G401 (cell line): ENCODE measurements at regions not wholly inside any gene's neighbourhood (a gene's known extent, or its start where the extent isn't known, plus 50 kb on each side); places are given as distances from the start of the nearest gene placed in this dataset.
"Not testable (repeated sequence)": the region's sequence is repeated elsewhere in the genome, so short reads cannot be mapped to it uniquely, and the experiment has no call there.

Experiments
- DNase-seq: peaks from one replicate; pipeline ENCODE4 v3.0.0-alpha.2; 2015; ENCODE audit warnings: low spot score
- in situ Hi-C: cut with HindIII; loops from 2 replicates; pipeline ENCODE4 v1.10.0; 2016; ENCODE audit warnings: low sequenced_read_pairs, mixed read lengths

DNA sequence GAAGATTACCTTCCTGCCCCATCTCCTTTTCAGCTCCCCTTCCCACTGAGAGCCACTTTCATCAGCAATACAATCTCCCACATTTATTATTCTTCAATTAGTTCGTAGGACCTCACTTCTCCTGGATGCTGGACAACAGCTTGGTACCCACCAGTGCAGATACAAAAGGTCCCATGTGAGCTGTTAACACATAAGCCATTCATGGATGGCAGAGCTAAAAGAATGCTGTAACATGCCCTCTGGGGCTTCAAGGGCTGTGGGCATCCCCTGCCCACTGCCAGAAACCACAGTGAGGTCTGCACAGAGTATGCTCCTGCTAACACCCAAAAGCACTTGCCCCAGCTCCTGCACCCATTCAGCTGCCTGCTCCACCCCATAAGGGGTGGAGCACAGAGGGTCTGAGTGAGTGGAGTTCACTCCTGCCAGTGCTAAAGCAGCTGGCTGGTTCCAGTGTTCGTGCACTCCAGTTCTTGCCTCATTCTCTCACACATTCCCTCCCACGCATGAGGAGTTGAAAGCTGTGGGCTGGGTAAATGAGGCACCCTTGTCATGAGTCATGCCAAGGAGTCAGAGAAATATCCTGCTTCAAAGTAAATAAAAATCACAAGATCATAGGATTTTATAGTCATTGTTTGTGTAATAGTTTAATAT is 305.9 kb upstream of the TMEFF2 start:
- no peak for DNase-seq
- in situ Hi-C loops = no loop called here

- in situ Hi-C loops = no loop called here
- DNase-seq = no peak
These were observed 304.7 kb upstream of the TMEFF2 start for GRCh38 chr2:192499476-192499875.

DNA sequence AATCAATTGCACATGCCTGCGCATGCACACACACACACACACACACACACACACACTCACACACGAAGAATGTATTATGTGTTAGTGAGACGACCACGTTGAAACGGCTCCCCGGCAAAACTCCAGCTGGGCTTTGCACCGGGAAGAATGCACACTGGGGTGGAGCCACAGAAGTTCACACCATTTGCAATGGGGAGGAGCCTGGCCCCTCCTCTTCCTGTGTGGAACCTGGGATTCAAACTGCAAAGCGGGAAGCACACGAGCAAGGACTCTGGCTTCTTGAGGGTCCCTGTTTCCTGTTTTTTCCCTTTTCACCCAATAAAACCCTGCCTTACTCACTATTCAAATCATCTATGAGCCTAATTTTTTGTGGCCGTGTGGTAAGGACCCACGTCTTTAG is 304.0 kb upstream of the TMEFF2 start:
- in situ Hi-C loops = no loop called here
- no peak for DNase-seq

- in situ Hi-C loops = not testable (repeated sequence)
These were observed 293.4 kb upstream of the TMEFF2 start for GRCh38 chr2:192488158-192488557.

DNA sequence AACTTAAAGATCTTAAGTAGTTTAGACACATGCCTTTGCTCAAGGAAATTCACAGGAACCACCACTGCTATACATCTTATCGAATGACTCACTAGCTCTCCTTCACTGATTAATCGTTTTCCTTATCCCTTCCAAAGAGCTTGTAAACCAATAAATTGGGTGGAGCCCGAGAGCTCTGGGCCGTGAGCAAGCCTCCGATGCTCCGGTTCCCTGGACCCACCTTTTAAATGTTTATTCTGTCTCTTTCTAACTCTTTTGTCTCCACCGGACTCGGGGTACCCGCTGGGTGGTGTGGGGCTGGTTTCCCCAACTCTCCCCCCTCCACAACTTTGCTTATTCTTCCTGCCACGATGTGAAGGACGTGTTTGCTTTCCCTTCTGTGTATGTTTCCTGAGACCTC is 292.9 kb upstream of the TMEFF2 start:
- in situ Hi-C loops = no loop called here
- DNase-seq = no peak

More at GRCh38 chr2:192488158-192488557, 293.4 kb upstream of the TMEFF2 start:
- not testable (repeated sequence) for DNase-seq

GRCh38 chr2:192484903-192485302 is 290.2 kb upstream of the TMEFF2 start:
- in situ Hi-C loops = no loop called here

DNA sequence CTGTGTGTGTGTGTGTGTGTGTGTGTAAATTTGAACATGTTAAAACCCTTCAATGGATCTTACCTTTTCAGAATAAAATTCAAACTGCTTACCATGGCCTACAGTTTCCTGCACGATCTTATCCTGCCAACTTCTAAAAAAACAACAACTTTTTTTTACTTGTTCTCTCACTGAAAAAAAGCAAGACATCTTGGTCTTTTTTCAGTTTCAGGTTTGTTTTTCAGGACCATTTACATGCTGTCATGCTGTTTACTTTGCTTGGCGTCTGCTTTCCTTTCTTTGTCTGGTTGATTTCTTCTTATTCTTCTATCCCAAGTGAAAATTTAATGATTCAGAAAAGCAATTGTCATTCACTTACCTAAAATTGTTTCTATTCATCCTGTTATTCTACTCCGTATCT is 286.3 kb upstream of the TMEFF2 start:
- in situ Hi-C loops = no loop called here
- no peak for DNase-seq

More at GRCh38 chr2:192484903-192485302, 290.2 kb upstream of the TMEFF2 start:
- no peak for DNase-seq

GRCh38 chr2:192473331-192473730 is 278.6 kb upstream of the TMEFF2 start:
- in situ Hi-C loops = no loop called here
- no peak for DNase-seq

DNA sequence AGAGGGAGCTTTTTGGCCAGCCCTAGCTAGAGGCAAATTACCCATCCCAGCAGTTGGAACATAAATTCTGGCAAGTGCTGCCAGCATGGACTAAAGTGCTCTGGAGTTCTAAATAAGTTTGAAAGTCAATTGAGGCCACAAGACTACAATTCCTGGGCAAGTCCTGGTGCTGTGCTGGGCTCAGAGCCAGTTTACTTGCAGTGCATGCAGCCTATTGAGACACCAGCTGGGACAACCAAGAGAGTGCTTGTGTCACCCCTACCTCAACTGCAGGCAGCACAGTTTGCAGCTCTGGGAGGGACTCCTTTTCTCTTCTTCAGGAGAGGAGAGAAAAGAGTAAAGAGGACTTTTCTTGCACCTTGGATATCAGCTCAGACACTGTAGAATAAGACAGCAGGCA is 277.2 kb upstream of the TMEFF2 start:
- in situ Hi-C loops = no loop called here
- no peak for DNase-seq

GRCh38 chr2:192469612-192470011 is 274.9 kb upstream of the TMEFF2 start:
- in situ Hi-C loops = no loop called here
- no peak for DNase-seq

GRCh38 chr2:192467953-192468660 is 273.4 kb upstream of the TMEFF2 start:
- in situ Hi-C loops = no loop called here
- no peak for DNase-seq

DNA sequence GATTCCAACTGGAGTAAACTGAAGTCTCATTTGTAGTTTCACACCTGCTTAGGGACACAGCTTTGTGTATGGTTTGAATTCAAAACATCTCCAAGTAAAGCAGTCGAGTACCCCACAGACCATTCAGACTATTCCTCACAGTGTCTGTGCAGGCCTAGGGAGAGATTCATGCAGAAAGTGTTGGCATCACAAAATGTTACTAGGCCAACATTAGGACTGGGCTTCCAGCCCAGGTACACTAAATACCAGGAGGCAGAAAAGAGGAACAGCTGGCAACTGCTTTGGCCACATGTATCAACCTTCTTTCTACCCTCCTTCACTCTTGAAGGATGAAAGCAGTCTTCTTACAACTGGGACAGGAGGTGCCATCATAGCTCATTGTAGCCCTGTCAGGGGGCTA is 270.4 kb upstream of the TMEFF2 start:
- in situ Hi-C loops = no loop called here
- no peak for DNase-seq

DNA sequence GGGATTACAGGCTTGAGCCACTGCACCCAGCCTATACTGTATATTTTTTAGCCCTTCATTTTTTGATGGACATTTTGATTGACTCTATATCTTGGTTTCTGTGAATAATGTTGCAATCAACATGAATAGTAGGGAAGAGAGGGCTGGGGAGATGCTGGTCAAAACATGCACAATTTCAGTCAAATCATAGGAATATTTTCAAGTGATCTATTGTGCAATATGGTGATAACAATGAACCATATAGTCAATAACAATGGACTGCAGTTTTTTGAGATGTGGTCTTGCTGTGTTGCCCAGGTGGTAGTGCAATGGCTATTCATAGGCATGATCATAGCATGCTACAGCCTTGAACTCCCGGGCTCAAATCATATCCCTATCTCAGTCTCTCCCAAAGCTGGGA is 264.7 kb upstream of the TMEFF2 start:
- in situ Hi-C loops = no loop called here
- DNase-seq = no peak

DNA sequence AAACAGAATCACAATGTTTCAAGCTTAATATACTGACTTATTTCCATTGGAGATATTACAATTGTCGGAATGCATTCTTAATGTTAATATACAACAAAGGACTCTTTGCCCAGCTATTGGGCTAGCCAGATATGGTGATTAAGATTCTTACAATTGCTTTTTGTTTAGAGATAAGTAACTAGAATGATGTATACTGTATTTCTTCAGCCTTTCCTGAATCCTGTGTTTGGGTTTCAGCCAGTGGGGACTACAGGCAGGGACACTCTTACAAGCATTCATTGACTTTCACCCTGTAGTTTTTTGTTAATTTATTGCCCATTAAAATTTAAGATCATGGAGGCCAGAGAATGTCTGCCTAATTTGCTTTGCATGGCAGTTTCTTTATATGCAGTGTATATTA is 254.1 kb upstream of the TMEFF2 start:
- in situ Hi-C loops = no loop called here
- DNase-seq = no peak

DNA sequence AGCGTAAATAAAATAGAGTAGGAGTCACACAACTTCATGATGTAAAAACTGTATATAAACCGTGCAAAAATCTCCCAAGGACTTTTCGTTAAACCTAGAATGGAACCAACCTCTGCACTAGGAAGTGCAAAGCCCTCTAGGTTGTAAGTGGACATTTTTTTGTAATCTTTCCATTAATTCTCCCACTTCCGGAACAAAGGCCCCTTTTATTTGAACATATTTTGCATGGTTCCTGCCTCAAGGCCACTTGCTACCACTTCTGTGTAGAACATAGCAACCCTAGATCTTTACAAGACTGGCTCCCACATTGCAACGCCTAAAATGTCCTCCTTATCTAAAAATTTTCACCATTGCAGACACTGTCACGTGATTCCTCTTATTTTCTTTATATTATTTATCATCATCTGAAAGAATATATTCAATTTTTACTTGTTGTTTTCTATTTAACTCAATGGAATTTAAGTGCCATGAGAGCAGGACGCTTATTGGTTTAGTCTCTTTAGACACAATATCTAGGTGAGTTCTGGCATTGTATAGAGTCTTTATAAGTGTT is 249.6 kb upstream of the TMEFF2 start:
- in situ Hi-C loops = no loop called here
- DNase-seq = no peak

- in situ Hi-C loops = no loop called here
These were observed 249.1 kb upstream of the TMEFF2 start for GRCh38 chr2:192443831-192444230.

GRCh38 chr2:192438239-192438638 is 243.5 kb upstream of the TMEFF2 start:
- in situ Hi-C loops = no loop called here
- DNase-seq = peak; percentile 9

More at GRCh38 chr2:192443831-192444230, 249.1 kb upstream of the TMEFF2 start:
- no peak for DNase-seq

DNA sequence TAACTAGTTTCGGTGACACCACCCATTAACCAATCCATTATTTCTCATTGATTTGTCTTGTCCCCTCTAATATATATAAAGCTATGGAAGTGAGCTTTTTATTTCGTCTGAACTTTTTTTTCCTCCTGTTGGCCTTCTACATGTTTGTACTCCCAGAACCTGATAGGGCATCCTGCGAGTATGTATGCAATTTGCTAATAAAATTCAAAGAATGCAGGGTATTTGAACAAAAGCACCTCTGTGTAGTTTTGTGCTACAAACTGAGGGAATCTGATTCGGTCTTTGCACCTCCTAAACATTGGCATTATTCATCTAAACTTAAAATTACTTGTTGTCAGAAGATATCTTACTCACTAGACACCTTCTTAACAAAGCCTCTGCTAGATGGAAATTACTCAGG is 242.9 kb upstream of the TMEFF2 start:
- no peak for DNase-seq
- in situ Hi-C loops = no loop called here

- DNase-seq = no peak
- in situ Hi-C loops = no loop called here
These were observed 229.5 kb upstream of the TMEFF2 start for GRCh38 chr2:192424243-192424642.

DNA sequence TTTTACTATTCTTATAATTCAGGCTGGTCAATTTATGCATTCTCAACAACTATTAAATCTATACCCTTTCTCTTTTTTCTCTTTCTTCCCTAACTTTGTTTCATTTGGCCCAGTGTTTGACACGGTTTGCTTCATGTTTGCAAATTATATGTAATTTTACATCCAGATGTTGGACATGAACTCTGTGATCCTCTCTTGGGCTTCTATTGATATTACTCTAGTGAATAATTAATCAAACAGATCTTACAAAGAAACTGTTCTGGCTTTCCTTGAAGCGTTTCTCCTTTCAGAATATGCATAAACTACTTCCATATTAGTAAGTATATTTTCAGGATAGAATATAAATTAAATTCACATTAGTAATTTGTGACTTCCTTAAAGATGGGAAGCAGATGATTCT is 225.1 kb upstream of the TMEFF2 start:
- in situ Hi-C loops = no loop called here
- DNase-seq = no peak

- DNase-seq = no peak
- in situ Hi-C loops = no loop called here
These were observed 221.3 kb upstream of the TMEFF2 start for GRCh38 chr2:192416060-192416459.
